ENCODE measurements at regions not wholly inside any gene's neighbourhood (a gene's known extent, or its start where the extent isn't known, plus 50 kb on each side); places are given as distances from the start of the nearest gene placed in this dataset.
"Not testable (repeated sequence)": the region's sequence is repeated elsewhere in the genome, so short reads cannot be mapped to it uniquely, and the experiment has no call there.

GRCh38 chr2:83969085-83969484 lies 490.0 kb downstream of the SUCLG1 start:
- DNase-seq (ENCODE audit: low spot score): no peak

GRCh38 chr2:83967854-83968253 lies 491.2 kb downstream of the SUCLG1 start:
- DNase-seq (ENCODE audit: low spot score): no peak

- DNase-seq (ENCODE audit: low spot score): not testable (repeated sequence)
Observed at GRCh38 chr2:83966946-83967345, 492.1 kb downstream of the SUCLG1 start.

- DNase-seq (ENCODE audit: low spot score): no peak
Observed at GRCh38 chr2:83961512-83961911, 497.6 kb downstream of the SUCLG1 start.

- no peak for DNase-seq (ENCODE audit: low spot score)
Observed at GRCh38 chr2:83960371-83960770, 498.7 kb downstream of the SUCLG1 start.

- DNase-seq (ENCODE audit: low spot score): no peak
Observed at GRCh38 chr2:83959266-83959665, 499.8 kb downstream of the SUCLG1 start.

GRCh38 chr2:83956991-83957390 lies 502.1 kb downstream of the SUCLG1 start:
- DNase-seq (ENCODE audit: low spot score): no peak

GRCh38 chr2:83953697-83954096 lies 505.4 kb downstream of the SUCLG1 start:
- no peak for DNase-seq (ENCODE audit: low spot score)

- DNase-seq (ENCODE audit: low spot score): no peak
Observed at GRCh38 chr2:83951378-83951947, 507.6 kb downstream of the SUCLG1 start.

- no peak for DNase-seq (ENCODE audit: low spot score)
Observed at GRCh38 chr2:83949361-83949760, 509.7 kb downstream of the SUCLG1 start.

- no peak for DNase-seq (ENCODE audit: low spot score)
Observed at GRCh38 chr2:83944191-83944590, 514.9 kb downstream of the SUCLG1 start.

GRCh38 chr2:83943265-83943664 lies 515.8 kb downstream of the SUCLG1 start:
- DNase-seq (ENCODE audit: low spot score): no peak

GRCh38 chr2:83941886-83942285 lies 517.2 kb downstream of the SUCLG1 start:
- no peak for DNase-seq (ENCODE audit: low spot score)

- DNase-seq (ENCODE audit: low spot score): no peak
Observed at GRCh38 chr2:83933749-83934148, 525.3 kb downstream of the SUCLG1 start.

GRCh38 chr2:83923531-83923930 lies 535.5 kb downstream of the SUCLG1 start:
- DNase-seq (ENCODE audit: low spot score): no peak

- DNase-seq (ENCODE audit: low spot score): no peak
Observed at GRCh38 chr2:83916559-83916958, 542.5 kb downstream of the SUCLG1 start.

GRCh38 chr2:83915381-83915780 lies 543.7 kb downstream of the SUCLG1 start:
- DNase-seq (ENCODE audit: low spot score): no peak

GRCh38 chr2:83908750-83909149 lies 550.3 kb downstream of the SUCLG1 start:
- DNase-seq (ENCODE audit: low spot score): no peak

GRCh38 chr2:83901317-83901716 lies 557.8 kb downstream of the SUCLG1 start:
- no peak for DNase-seq (ENCODE audit: low spot score)

GRCh38 chr2:83900862-83901261 lies 558.2 kb downstream of the SUCLG1 start:
- no peak for DNase-seq (ENCODE audit: low spot score)

GRCh38 chr2:83899271-83899670 lies 559.8 kb downstream of the SUCLG1 start:
- no peak for DNase-seq (ENCODE audit: low spot score)

GRCh38 chr2:83894976-83895375 lies 564.1 kb downstream of the SUCLG1 start:
- DNase-seq (ENCODE audit: low spot score): no peak

GRCh38 chr2:83887757-83888156 lies 571.3 kb downstream of the SUCLG1 start:
- DNase-seq (ENCODE audit: low spot score): no peak

- no peak for DNase-seq (ENCODE audit: low spot score)
Observed at GRCh38 chr2:83879127-83879526, 580.0 kb downstream of the SUCLG1 start.

Data from H4 (cell line).